ENCODE measurements at regions not wholly inside any gene's neighbourhood (a gene's known extent, or its start where the extent isn't known, plus 50 kb on each side); places are given as distances from the start of the nearest gene placed in this dataset.

GRCh38 chr12:115871714-115872113 is 405.8 kb downstream of the MED13L start:
- Histone ChIP-seq H3K9me3 (no peaks in the 10 kb centered on the region), H3K4me1 (ENCODE audit: control insufficient read depth in 1 of 2, extremely low read depth in 1 of 2, insufficient read depth in 2 of 2, low read length in 2 of 2) (no peaks in the 10 kb centered on the region), H3K27ac (ENCODE audit: low read length) (no peak overlapping the region), H3K27me3 (replicated peaks in 1 of 2; ENCODE audit: control insufficient read depth in 2 of 2, extremely low read depth in 1 of 2, insufficient read depth in 2 of 2, low read length in 1 of 2) (peaks cover 0 to 16% of the 10 kb centered on the region in 2 experiments), H3K4me3 (ENCODE audit: control insufficient read depth in 1 of 2, extremely low read depth in 1 of 2, low read length in 1 of 2) (no peak overlapping the region), H3K36me3 (ENCODE audit: control insufficient read depth in 2 of 2, extremely low read depth in 1 of 2, insufficient read depth in 1 of 2, low read length in 1 of 2) (no peaks in the 10 kb centered on the region)
- Mint-ChIP-seq H3K36me3 (no peaks in the 10 kb centered on the region), H3K27me3 (peaks cover 37 to 47% of the 10 kb centered on the region in 2 donors), H3K4me3 (no peak overlapping the region), H3K27ac (no peak overlapping the region), H3K4me1 (no peaks in the 10 kb centered on the region), H3K9me3 (peaks cover 0 to 3% (median 0%) of the 10 kb centered on the region in 3 donors)
- 67% methylated on average over 3 of the region's 3 CpGs for WGBS (ENCODE audit: insufficient coverage)
- no peak for ATAC-seq (replicated peaks in 1 of 4)
- POLR2A ChIA-PET: no interaction called here
- no peak for DNase-seq
- CTCF ChIA-PET: interaction anchor here in 1 of 2 donors (0.8 kb wide), 1 partner anchor 1133 kb away, joined by 4 read pairs; no protein-coding TSS in a partner anchor

GRCh38 chr12:115870510-115870909 is 407.0 kb downstream of the MED13L start:
- no peak for DNase-seq
- no peaks in the 10 kb centered on the region for H3K36me3 ChIP-seq (ENCODE audit: control insufficient read depth in 2 of 2, extremely low read depth in 1 of 2, insufficient read depth in 1 of 2, low read length in 1 of 2)
- POLR2A ChIA-PET: no interaction called here
- H3K36me3 Mint-ChIP-seq: no peaks in the 10 kb centered on the region
- no peaks in the 10 kb centered on the region for H3K4me1 ChIP-seq (ENCODE audit: control insufficient read depth in 1 of 2, extremely low read depth in 1 of 2, insufficient read depth in 2 of 2, low read length in 2 of 2)
- H3K27me3 Mint-ChIP-seq: peaks cover 37 to 47% of the 10 kb centered on the region in 2 donors
- ATAC-seq (replicated peaks in 1 of 4): no peak
- CTCF ChIA-PET: no interaction called here
- H3K9me3 Mint-ChIP-seq: no peaks in the 10 kb centered on the region
- no peaks in the 10 kb centered on the region for H3K4me1 Mint-ChIP-seq
- H3K27ac Mint-ChIP-seq: no peak overlapping the region
- H3K27ac ChIP-seq (ENCODE audit: low read length): no peak overlapping the region
- no peak overlapping the region for H3K4me3 Mint-ChIP-seq
- no peaks in the 10 kb centered on the region for H3K9me3 ChIP-seq
- H3K4me3 ChIP-seq (ENCODE audit: control insufficient read depth in 1 of 2, extremely low read depth in 1 of 2, low read length in 1 of 2): no peak overlapping the region
- H3K27me3 ChIP-seq (replicated peaks in 1 of 2; ENCODE audit: control insufficient read depth in 2 of 2, extremely low read depth in 1 of 2, insufficient read depth in 2 of 2, low read length in 1 of 2): peaks cover 0 to 16% of the 10 kb centered on the region in 2 experiments
- no CpG with 5 or more reads among the region's 4 CpGs for WGBS (ENCODE audit: insufficient coverage)

GRCh38 chr12:115870021-115870420 is 407.5 kb downstream of the MED13L start:
- ChIA-PET CTCF (no interaction called here), POLR2A (no interaction called here)
- no peak for ATAC-seq (replicated peaks in 1 of 4)
- DNase-seq: no peak
- no peaks in the 10 kb centered on the region for H3K36me3 ChIP-seq (ENCODE audit: control insufficient read depth in 2 of 2, extremely low read depth in 1 of 2, insufficient read depth in 1 of 2, low read length in 1 of 2)
- H3K9me3 ChIP-seq: no peaks in the 10 kb centered on the region
- no peaks in the 10 kb centered on the region for H3K9me3 Mint-ChIP-seq
- peaks cover 37 to 47% of the 10 kb centered on the region in 2 donors for H3K27me3 Mint-ChIP-seq
- H3K27me3 ChIP-seq (replicated peaks in 1 of 2; ENCODE audit: control insufficient read depth in 2 of 2, extremely low read depth in 1 of 2, insufficient read depth in 2 of 2, low read length in 1 of 2): peaks cover 0 to 16% of the 10 kb centered on the region in 2 experiments
- WGBS (ENCODE audit: insufficient coverage): 53% methylated on average over 1 of the region's 4 CpGs
- H3K4me3 ChIP-seq (ENCODE audit: control insufficient read depth in 1 of 2, extremely low read depth in 1 of 2, low read length in 1 of 2): no peak overlapping the region
- H3K27ac Mint-ChIP-seq: no peak overlapping the region
- H3K4me3 Mint-ChIP-seq: no peak overlapping the region
- H3K4me1 ChIP-seq (ENCODE audit: control insufficient read depth in 1 of 2, extremely low read depth in 1 of 2, insufficient read depth in 2 of 2, low read length in 2 of 2): no peaks in the 10 kb centered on the region
- H3K4me1 Mint-ChIP-seq: no peaks in the 10 kb centered on the region
- no peak overlapping the region for H3K27ac ChIP-seq (ENCODE audit: low read length)
- H3K36me3 Mint-ChIP-seq: no peaks in the 10 kb centered on the region

GRCh38 chr12:115869604-115870003 is 407.9 kb downstream of the MED13L start:
- Histone ChIP-seq H3K27me3 (replicated peaks in 1 of 2; ENCODE audit: control insufficient read depth in 2 of 2, extremely low read depth in 1 of 2, insufficient read depth in 2 of 2, low read length in 1 of 2) (peaks cover 0 to 16% of the 10 kb centered on the region in 2 experiments), H3K4me3 (ENCODE audit: control insufficient read depth in 1 of 2, extremely low read depth in 1 of 2, low read length in 1 of 2) (no peak overlapping the region), H3K27ac (ENCODE audit: low read length) (no peak overlapping the region), H3K9me3 (no peaks in the 10 kb centered on the region), H3K36me3 (ENCODE audit: control insufficient read depth in 2 of 2, extremely low read depth in 1 of 2, insufficient read depth in 1 of 2, low read length in 1 of 2) (no peaks in the 10 kb centered on the region), H3K4me1 (ENCODE audit: control insufficient read depth in 1 of 2, extremely low read depth in 1 of 2, insufficient read depth in 2 of 2, low read length in 2 of 2) (no peaks in the 10 kb centered on the region)
- Mint-ChIP-seq H3K36me3 (no peaks in the 10 kb centered on the region), H3K4me1 (no peaks in the 10 kb centered on the region), H3K27ac (no peak overlapping the region), H3K4me3 (no peak overlapping the region), H3K9me3 (no peaks in the 10 kb centered on the region), H3K27me3 (peaks cover 33 to 45% of the 10 kb centered on the region in 2 donors)
- DNase-seq: no peak
- WGBS (ENCODE audit: insufficient coverage): 50% methylated on average over 2 of the region's 5 CpGs
- ATAC-seq (replicated peaks in 1 of 4): no peak
- ChIA-PET CTCF (no interaction called here), POLR2A (no interaction called here)

GRCh38 chr12:115868624-115869023 is 408.9 kb downstream of the MED13L start:
- CTCF ChIA-PET: interaction anchor here in 1 of 2 donors (0.6 kb wide), 1 partner anchor 836 kb away, joined by 3 read pairs; no protein-coding TSS in a partner anchor
- no peaks in the 10 kb centered on the region for H3K36me3 ChIP-seq (ENCODE audit: control insufficient read depth in 2 of 2, extremely low read depth in 1 of 2, insufficient read depth in 1 of 2, low read length in 1 of 2)
- H3K36me3 Mint-ChIP-seq: no peaks in the 10 kb centered on the region

GRCh38 chr12:115867854-115868253 is 409.6 kb downstream of the MED13L start:
- CTCF ChIA-PET: interaction anchor here in 1 of 2 donors (0.6 kb wide), 1 partner anchor 836 kb away, joined by 3 read pairs; no protein-coding TSS in a partner anchor
- Mint-ChIP-seq H3K27ac (no peak overlapping the region), H3K4me3 (no peak overlapping the region), H3K4me1 (no peaks in the 10 kb centered on the region), H3K36me3 (no peaks in the 10 kb centered on the region), H3K27me3 (peaks cover 23 to 31% of the 10 kb centered on the region in 2 donors), H3K9me3 (no peaks in the 10 kb centered on the region)
- no peaks in the 10 kb centered on the region for H3K4me1 ChIP-seq (ENCODE audit: control insufficient read depth in 1 of 2, extremely low read depth in 1 of 2, insufficient read depth in 2 of 2, low read length in 2 of 2)
- H3K27me3 ChIP-seq (replicated peaks in 1 of 2; ENCODE audit: control insufficient read depth in 2 of 2, extremely low read depth in 1 of 2, insufficient read depth in 2 of 2, low read length in 1 of 2): peaks cover 3 to 16% of the 10 kb centered on the region in 2 experiments
- WGBS (ENCODE audit: insufficient coverage): 69% methylated on average over 3 of the region's 4 CpGs
- no peaks in the 10 kb centered on the region for H3K36me3 ChIP-seq (ENCODE audit: control insufficient read depth in 2 of 2, extremely low read depth in 1 of 2, insufficient read depth in 1 of 2, low read length in 1 of 2)
- ATAC-seq (replicated peaks in 1 of 4): no peak
- POLR2A ChIA-PET: no interaction called here
- no peaks in the 10 kb centered on the region for H3K9me3 ChIP-seq
- H3K27ac ChIP-seq (ENCODE audit: low read length): no peak overlapping the region
- no peak for DNase-seq
- no peak overlapping the region for H3K4me3 ChIP-seq (ENCODE audit: control insufficient read depth in 1 of 2, extremely low read depth in 1 of 2, low read length in 1 of 2)

More at GRCh38 chr12:115868624-115869023, 408.9 kb downstream of the MED13L start:
- POLR2A ChIA-PET: no interaction called here
- H3K27ac ChIP-seq (ENCODE audit: low read length): no peak overlapping the region
- Mint-ChIP-seq H3K27ac (no peak overlapping the region), H3K9me3 (no peaks in the 10 kb centered on the region), H3K4me3 (no peak overlapping the region), H3K27me3 (peaks cover 28 to 37% of the 10 kb centered on the region in 2 donors), H3K4me1 (no peaks in the 10 kb centered on the region)
- H3K9me3 ChIP-seq: no peaks in the 10 kb centered on the region
- H3K27me3 ChIP-seq (replicated peaks in 1 of 2; ENCODE audit: control insufficient read depth in 2 of 2, extremely low read depth in 1 of 2, insufficient read depth in 2 of 2, low read length in 1 of 2): peaks cover 0 to 16% of the 10 kb centered on the region in 2 experiments
- 93% methylated on average over 3 of the region's 6 CpGs for WGBS (ENCODE audit: insufficient coverage)
- DNase-seq (no peak), ATAC-seq (replicated peaks in 1 of 4) (no peak)
- no peak overlapping the region for H3K4me3 ChIP-seq (ENCODE audit: control insufficient read depth in 1 of 2, extremely low read depth in 1 of 2, low read length in 1 of 2)
- no peaks in the 10 kb centered on the region for H3K4me1 ChIP-seq (ENCODE audit: control insufficient read depth in 1 of 2, extremely low read depth in 1 of 2, insufficient read depth in 2 of 2, low read length in 2 of 2)
